IMR-90 (cell line): ENCODE measurements at regions not wholly inside any gene's neighbourhood (a gene's known extent, or its start where the extent isn't known, plus 50 kb on each side); places are given as distances from the start of the nearest gene placed in this dataset.

Experiments
- ATAC-seq: fragments of 200-7000 bp; cut with Tn5 transposase; 2 replicates; pipeline ENCODE4 v1.9.1; 2020; ENCODE audit warnings: low read depth, mild to moderate bottlenecking, moderate library complexity
- BruUV-seq: library from RNA; stranded (reverse); fragments of 400-500 nt; replicated peaks from 2 replicates; lab custom pipeline; 2021; lab: Mats Ljungman, UMichigan
- CTCF ChIA-PET: fragments of 300-600 bp; formaldehyde crosslinking; extraction: SDS; loops from one replicate; lab custom pipeline; 2021; ENCODE audit warnings: antibody characterized with exemption; lab: Yijun Ruan, JAX
- POLR2A ChIA-PET: fragments of 300-600 bp; sonication (Branson Sonifier 250); formaldehyde crosslinking; loops from one replicate; lab custom pipeline; 2022; ENCODE audit warnings: antibody characterized with exemption; ENCODE audit not compliant: unreplicated experiment; lab: Charles Lee
- DNase-seq: peaks from one replicate; pipeline ENCODE4 v3.0.0; 2013
- H2AFZ ChIP-seq: replicated peaks from 2 replicates; pipeline ENCODE3; 2013; ENCODE audit warnings: low read length, mild to moderate bottlenecking; ENCODE audit not compliant: poor library complexity
- H2AK5ac ChIP-seq: 2 replicates; pipeline ENCODE4 v1.6.1; 2013; ENCODE audit warnings: low read depth, low read length, inconsistent platforms
- H2AK9ac ChIP-seq: replicated peaks from 2 replicates; pipeline ENCODE3; 2013; ENCODE audit warnings: mild to moderate bottlenecking, low read depth, low read length, moderate library complexity; ENCODE audit not compliant: poor library complexity
- H2BK120ac ChIP-seq: 2 replicates; pipeline ENCODE4 v1.6.1; 2013; ENCODE audit warnings: low read depth, low read length, inconsistent platforms
- H2BK15ac ChIP-seq: 3 replicates; pipeline ENCODE4 v1.6.1; 2013; ENCODE audit warnings: low read depth, low read length, inconsistent platforms
- H2BK20ac ChIP-seq: 2 replicates; pipeline ENCODE4 v1.6.1; 2013; ENCODE audit warnings: low read depth, mild to moderate bottlenecking, inconsistent platforms, low read length, moderate library complexity
- H2BK5ac ChIP-seq: 2 replicates; pipeline ENCODE4 v1.6.1; 2013; ENCODE audit warnings: mild to moderate bottlenecking, low read depth, low read length, inconsistent platforms; ENCODE audit not compliant: poor library complexity, severe bottlenecking
- H3K14ac ChIP-seq: replicated peaks from 2 replicates; pipeline ENCODE4 v1.6.1; 2013; ENCODE audit warnings: low read depth, low read length, inconsistent platforms
- H3K18ac ChIP-seq: 2 replicates; pipeline ENCODE4 v1.6.1; 2013; ENCODE audit warnings: low read depth, low read length, control low read depth
- H3K23ac ChIP-seq: 2 replicates; pipeline ENCODE4 v1.6.1; 2013; ENCODE audit warnings: low read depth, low read length, inconsistent platforms
- H3K27ac ChIP-seq: 2 replicates; pipeline ENCODE4 v1.5.1; 2013; ENCODE audit warnings: mild to moderate bottlenecking, control low read depth, low read length; ENCODE audit not compliant: insufficient read depth
- H3K27me3 ChIP-seq: 2 replicates; pipeline ENCODE4 v1.6.1; 2013; ENCODE audit warnings: low read length; ENCODE audit not compliant: control insufficient read depth, insufficient read depth
- H3K36me3 ChIP-seq: 2 replicates; pipeline ENCODE4 v1.6.1; 2013; ENCODE audit warnings: low read length, mixed read lengths; ENCODE audit not compliant: control insufficient read depth, insufficient read depth
- H3K4ac ChIP-seq: 2 replicates; pipeline ENCODE4 v1.6.1; 2013; ENCODE audit warnings: low read depth, low read length, inconsistent platforms
- H3K4me1 ChIP-seq: 2 replicates; pipeline ENCODE4 v1.6.1; 2013; ENCODE audit warnings: low read length, mixed read lengths; ENCODE audit not compliant: control insufficient read depth, insufficient read depth
- H3K4me2 ChIP-seq: 2 replicates; pipeline ENCODE4 v1.6.1; 2013; ENCODE audit warnings: low read depth, mild to moderate bottlenecking, control low read depth, low read length, moderate library complexity
- H3K4me3 ChIP-seq: 2 replicates; pipeline ENCODE4 v1.5.1; 2013; ENCODE audit warnings: low read depth, mild to moderate bottlenecking, control low read depth, low read length, moderate library complexity; ENCODE audit not compliant: insufficient read depth
- H3K56ac ChIP-seq: 2 replicates; pipeline ENCODE4 v1.6.1; 2013; ENCODE audit warnings: low read length, inconsistent platforms; ENCODE audit not compliant: insufficient read depth; ENCODE audit errors: extremely low read depth
- H3K79me1 ChIP-seq, 2 experiments: 2 replicates each; pipeline ENCODE4 v1.6.1; 2013; ENCODE audit warnings: low read length in 2 of 2, inconsistent platforms in 1 of 2, low read depth in 1 of 2
- H3K9ac ChIP-seq: 2 replicates; pipeline ENCODE4 v1.6.1; 2013; ENCODE audit warnings: low read depth, low read length, control low read depth
- H3K9me1 ChIP-seq: 2 replicates; pipeline ENCODE4 v1.6.1; 2013; ENCODE audit warnings: low read length, inconsistent platforms; ENCODE audit not compliant: insufficient read depth
- H3K9me3 ChIP-seq: 2 replicates; pipeline ENCODE4 v1.6.1; 2013; ENCODE audit warnings: low read length; ENCODE audit not compliant: control insufficient read depth, insufficient read depth
- H4K20me1 ChIP-seq: 2 replicates; pipeline ENCODE4 v1.6.1; 2013; ENCODE audit warnings: low read length, inconsistent platforms; ENCODE audit not compliant: insufficient read depth
- H4K5ac ChIP-seq: 2 replicates; pipeline ENCODE4 v1.6.1; 2013; ENCODE audit warnings: mild to moderate bottlenecking, low read depth, low read length, control low read depth
- H4K8ac ChIP-seq, 2 experiments: 2 replicates each; pipeline ENCODE4 v1.6.1; 2013; ENCODE audit warnings: low read depth in 2 of 2, low read length in 2 of 2, control low read depth in 1 of 2, inconsistent platforms in 1 of 2
- H4K91ac ChIP-seq: 2 replicates; pipeline ENCODE4 v1.6.1; 2013; ENCODE audit warnings: low read depth, low read length, inconsistent platforms; ENCODE audit not compliant: insufficient read depth
- RAD21 ChIP-seq: IDR thresholded peaks from 2 replicates; pipeline ENCODE4 v1.6.1; 2012; ENCODE audit warnings: low read length, improper control_type of control experiment
- RCOR1 ChIP-seq: IDR thresholded peaks from 2 replicates; pipeline ENCODE4 v1.6.1; 2012; ENCODE audit warnings: mild to moderate bottlenecking, low read length, improper control_type of control experiment; ENCODE audit not compliant: insufficient replicate concordance
- SMC3 ChIP-seq: fragments of 150-350 bp; IDR thresholded peaks from 2 replicates; pipeline ENCODE4 v1.6.1; 2016; ENCODE audit warnings: low read depth, mild to moderate bottlenecking, antibody characterized with exemption, low read length, moderate library complexity
- WGBS, 2 experiments: methylation state at CpG; one replicate each; pipeline versions ENCODE4 v1.1.5 to v1.1.7; 2013; ENCODE audit warnings: missing lambda C conversion rate in 2 of 2; ENCODE audit not compliant: insufficient read length in 1 of 2; ENCODE audit errors: extremely low coverage in 2 of 2; 5-methylcytosine and 5-hydroxymethylcytosine counted together
- dilution Hi-C: fragments of 300-500 bp; cut with HindIII; formaldehyde crosslinking; loops from one replicate; pipeline ENCODE4 v1.14.3; 2018; ENCODE audit warnings: low sequenced_read_pairs; ENCODE audit not compliant: unreplicated experiment
- in situ Hi-C: fragments of 300-500 bp; cut with MboI; formaldehyde crosslinking; loops from 3 replicates; pipeline ENCODE4 v1.14.3; 2019; ENCODE audit warnings: low sequenced_read_pairs, inconsistent platforms, mixed read lengths
- intact Hi-C: fragments of 100-400 bp; cut with micrococcal nuclease; formaldehyde crosslinking; loops from 2 replicates; pipeline ENCODE4 v1.10.0; 2022

- H2AK9ac ChIP-seq = no peak overlapping the region
- H3K27ac ChIP-seq = no peak overlapping the region
- H3K4me2 ChIP-seq = no peak overlapping the region
- CTCF ChIA-PET = no interaction called here
- no peak overlapping the region for H3K4me3 ChIP-seq
- H4K8ac ChIP-seq = no peak overlapping the region
- H2BK20ac ChIP-seq = no peak overlapping the region
- H2BK120ac ChIP-seq = no peak overlapping the region
- no peaks in the 10 kb centered on the region for H3K79me1 ChIP-seq
- no peak overlapping the region for H3K18ac ChIP-seq
- ATAC-seq (no peak), DNase-seq (no peak)
- dilution Hi-C loops = no loop called here
- no peak overlapping the region for H3K9ac ChIP-seq
- H2BK15ac ChIP-seq = no peak overlapping the region
- H3K9me3 ChIP-seq = 0 out of 2 replicates have a peak, but pooled peaks cover 1% of the 10 kb centered on the region
- H2BK5ac ChIP-seq = no peak overlapping the region
- H3K36me3 ChIP-seq = no peaks in the 10 kb centered on the region
- no peak overlapping the region for H3K23ac ChIP-seq
- POLR2A ChIA-PET = no interaction called here
- TF ChIP-seq RAD21 = no peak
- TF ChIP-seq SMC3 = no peak
- TF ChIP-seq RCOR1 = no peak
- no TSS peak for BruUV-seq
- no peak overlapping the region for H3K14ac ChIP-seq
- no peak overlapping the region for H4K91ac ChIP-seq
- no peak overlapping the region for H3K56ac ChIP-seq
- no peak overlapping the region for H3K4ac ChIP-seq
- H2AK5ac ChIP-seq = no peak overlapping the region
- H3K9me1 ChIP-seq = no peaks in the 10 kb centered on the region
- no peaks in the 10 kb centered on the region for H3K4me1 ChIP-seq
- intact Hi-C loops = no loop called here
- no peaks in the 10 kb centered on the region for H4K20me1 ChIP-seq
- H3K27me3 ChIP-seq = no peaks in the 10 kb centered on the region
- H2AFZ ChIP-seq = no peak overlapping the region
- no CpG with 5 or more reads among the region's 7 CpGs for WGBS, 2 experiments
- no peak overlapping the region for H4K5ac ChIP-seq
- in situ Hi-C loops = no loop called here
These were observed 246.7 kb downstream of the TFAP2C start for GRCh38 chr20:56875803-56876202.
